Nephron (organoid): ENCODE measurements at regions not wholly inside any gene's neighbourhood (a gene's known extent, or its start where the extent isn't known, plus 50 kb on each side); places are given as distances from the start of the nearest gene placed in this dataset.

Source experiments
- H3K27ac Mint-ChIP-seq, 3 experiments: 2 replicates each; pipeline ENCODE4 v1.8.0; 2020; ENCODE audit warnings: mixed read lengths in 3 of 3, mild to moderate bottlenecking in 2 of 3, moderate library complexity in 1 of 3
- H3K27me3 Mint-ChIP-seq: 2 replicates; pipeline ENCODE4 v1.8.0; 2021; ENCODE audit warnings: low read depth, mild to moderate bottlenecking, moderate library complexity, mixed read lengths
- H3K36me3 Mint-ChIP-seq: 2 replicates; pipeline ENCODE4 v1.8.0; 2020; ENCODE audit warnings: low read depth, mixed read lengths
- H3K4me1 Mint-ChIP-seq: 2 replicates; pipeline ENCODE4 v1.8.0; 2020; ENCODE audit warnings: mixed read lengths
- H3K4me3 Mint-ChIP-seq, 3 experiments: 2 replicates each; pipeline ENCODE4 v1.8.0; 2020; ENCODE audit warnings: mild to moderate bottlenecking in 3 of 3, mixed read lengths in 3 of 3, moderate library complexity in 2 of 3
- H3K9me3 Mint-ChIP-seq: 2 replicates; pipeline ENCODE4 v1.8.0; 2020; ENCODE audit warnings: mixed read lengths
- TF ChIP-seq, protein P1 (sequence below), 3 experiments: fragments of 200-600 bp; sonication (generic); IDR thresholded peaks; one replicate each; pipeline ENCODE4 v1.5.0; 2021; ENCODE audit warnings: antibody characterized with exemption in 3 of 3; ENCODE audit not compliant: unreplicated experiment in 3 of 3

DNA sequence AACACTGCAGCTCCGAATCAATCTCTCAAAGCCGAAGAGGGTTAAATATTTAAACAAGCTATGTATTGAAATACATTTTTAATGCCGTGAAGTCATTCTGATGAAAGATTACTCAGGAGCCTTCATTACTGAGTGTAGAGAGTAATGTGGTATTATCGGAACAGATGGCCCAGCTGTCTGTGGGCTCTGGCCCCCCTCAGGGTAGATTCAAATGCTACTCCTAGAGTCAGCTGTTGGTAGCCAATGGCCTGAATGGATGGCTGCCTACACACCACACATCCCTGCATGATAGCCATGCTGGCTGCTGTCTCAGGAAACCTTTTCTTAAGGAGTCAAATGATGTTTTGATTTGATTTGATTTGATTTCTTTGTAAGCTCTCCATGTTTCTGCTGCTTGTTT lies 732.3 kb upstream of the CELF4 start:
- H3K4me1 Mint-ChIP-seq: no peaks in the 10 kb centered on the region
- H3K36me3 Mint-ChIP-seq: no peaks in the 10 kb centered on the region
- no peaks in the 10 kb centered on the region for H3K27me3 Mint-ChIP-seq
- no peak overlapping the region for H3K27ac Mint-ChIP-seq
- TF ChIP-seq, protein P1, sequence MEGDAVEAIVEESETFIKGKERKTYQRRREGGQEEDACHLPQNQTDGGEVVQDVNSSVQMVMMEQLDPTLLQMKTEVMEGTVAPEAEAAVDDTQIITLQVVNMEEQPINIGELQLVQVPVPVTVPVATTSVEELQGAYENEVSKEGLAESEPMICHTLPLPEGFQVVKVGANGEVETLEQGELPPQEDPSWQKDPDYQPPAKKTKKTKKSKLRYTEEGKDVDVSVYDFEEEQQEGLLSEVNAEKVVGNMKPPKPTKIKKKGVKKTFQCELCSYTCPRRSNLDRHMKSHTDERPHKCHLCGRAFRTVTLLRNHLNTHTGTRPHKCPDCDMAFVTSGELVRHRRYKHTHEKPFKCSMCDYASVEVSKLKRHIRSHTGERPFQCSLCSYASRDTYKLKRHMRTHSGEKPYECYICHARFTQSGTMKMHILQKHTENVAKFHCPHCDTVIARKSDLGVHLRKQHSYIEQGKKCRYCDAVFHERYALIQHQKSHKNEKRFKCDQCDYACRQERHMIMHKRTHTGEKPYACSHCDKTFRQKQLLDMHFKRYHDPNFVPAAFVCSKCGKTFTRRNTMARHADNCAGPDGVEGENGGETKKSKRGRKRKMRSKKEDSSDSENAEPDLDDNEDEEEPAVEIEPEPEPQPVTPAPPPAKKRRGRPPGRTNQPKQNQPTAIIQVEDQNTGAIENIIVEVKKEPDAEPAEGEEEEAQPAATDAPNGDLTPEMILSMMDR (IDR thresholded peaks at IDR 0.05; ENCODE audit: unreplicated experiment in 3 of 3): no peak
- H3K4me3 Mint-ChIP-seq: no peak overlapping the region
- H3K9me3 Mint-ChIP-seq: no peaks in the 10 kb centered on the region

DNA sequence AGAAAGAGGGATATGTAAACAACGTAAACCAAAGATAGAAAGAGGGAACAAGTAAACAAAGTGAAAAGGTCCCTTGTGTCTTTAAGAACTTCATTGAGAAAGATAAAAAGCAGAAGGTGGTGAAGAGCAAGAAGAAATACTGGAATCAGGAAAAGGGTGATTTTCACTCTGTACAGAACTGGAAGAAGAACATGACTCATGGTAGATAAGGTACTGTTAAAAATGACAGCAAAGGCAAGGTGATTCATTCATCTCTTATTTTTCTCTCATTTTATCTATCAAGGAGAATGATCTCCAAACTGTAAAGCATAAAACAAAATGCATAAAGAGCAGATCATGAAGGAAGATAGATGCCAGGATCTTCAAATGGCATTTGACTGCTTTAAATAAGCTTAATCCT lies 724.6 kb upstream of the CELF4 start:
- TF ChIP-seq, protein P1 (IDR thresholded peaks at IDR 0.05; ENCODE audit: unreplicated experiment in 3 of 3): no peak
- no peaks in the 10 kb centered on the region for H3K9me3 Mint-ChIP-seq
- H3K27ac Mint-ChIP-seq: no peak overlapping the region
- no peaks in the 10 kb centered on the region for H3K4me1 Mint-ChIP-seq
- H3K27me3 Mint-ChIP-seq: no peaks in the 10 kb centered on the region
- H3K36me3 Mint-ChIP-seq: no peaks in the 10 kb centered on the region
- H3K4me3 Mint-ChIP-seq: no peak overlapping the region

DNA sequence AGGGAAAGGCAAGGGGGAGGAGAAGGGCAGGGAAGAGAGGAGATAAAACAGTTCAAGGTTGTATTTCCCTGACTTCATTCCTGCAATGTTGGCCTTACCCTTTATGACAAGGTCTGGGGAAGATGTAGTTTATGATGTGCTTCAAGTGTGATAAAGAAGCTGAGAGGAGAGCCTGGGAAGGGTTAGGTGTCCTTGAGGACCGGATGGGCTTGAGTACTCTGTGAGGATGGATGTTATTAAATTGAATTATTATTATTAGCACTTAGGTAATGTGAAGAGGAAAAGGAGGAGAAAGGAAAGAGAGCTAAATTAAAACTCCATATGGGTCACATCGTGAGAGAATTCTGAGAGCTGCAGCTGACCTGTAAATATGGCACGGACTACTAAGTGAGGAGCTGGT lies 719.4 kb upstream of the CELF4 start:
- H3K4me1 Mint-ChIP-seq: no peaks in the 10 kb centered on the region
- no peaks in the 10 kb centered on the region for H3K36me3 Mint-ChIP-seq
- H3K27ac Mint-ChIP-seq: no peak overlapping the region
- no peaks in the 10 kb centered on the region for H3K9me3 Mint-ChIP-seq
- TF ChIP-seq, protein P1 (IDR thresholded peaks at IDR 0.05; ENCODE audit: unreplicated experiment in 3 of 3): no peak
- H3K4me3 Mint-ChIP-seq: no peak overlapping the region
- H3K27me3 Mint-ChIP-seq: no peaks in the 10 kb centered on the region

DNA sequence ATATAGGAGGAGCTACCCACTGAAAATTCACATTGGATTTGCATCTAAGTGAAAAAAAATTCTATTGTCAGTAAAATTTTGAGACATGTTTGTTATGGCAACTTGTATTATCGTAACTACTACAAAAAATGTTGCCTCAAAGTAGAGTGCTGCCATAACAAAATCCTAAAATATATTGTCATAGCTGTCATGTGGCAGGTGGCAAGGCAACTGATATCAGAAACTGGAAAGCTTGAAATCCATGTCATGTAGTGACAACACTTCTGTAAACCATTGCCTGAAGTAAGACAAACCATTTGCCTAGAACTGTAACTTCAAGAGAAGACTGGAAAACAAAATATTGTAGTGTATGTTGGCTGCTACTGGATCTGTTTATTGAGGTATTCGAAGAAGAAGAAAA lies 697.5 kb upstream of the CELF4 start:
- Mint-ChIP-seq H3K4me1 (no peaks in the 10 kb centered on the region), H3K36me3 (no peaks in the 10 kb centered on the region), H3K4me3 (no peak overlapping the region), H3K27ac (no peak overlapping the region), H3K9me3 (peaks cover 8% of the 10 kb centered on the region), H3K27me3 (no peaks in the 10 kb centered on the region)
- TF ChIP-seq, protein P1 (IDR thresholded peaks at IDR 0.05; ENCODE audit: unreplicated experiment in 3 of 3): no peak

DNA sequence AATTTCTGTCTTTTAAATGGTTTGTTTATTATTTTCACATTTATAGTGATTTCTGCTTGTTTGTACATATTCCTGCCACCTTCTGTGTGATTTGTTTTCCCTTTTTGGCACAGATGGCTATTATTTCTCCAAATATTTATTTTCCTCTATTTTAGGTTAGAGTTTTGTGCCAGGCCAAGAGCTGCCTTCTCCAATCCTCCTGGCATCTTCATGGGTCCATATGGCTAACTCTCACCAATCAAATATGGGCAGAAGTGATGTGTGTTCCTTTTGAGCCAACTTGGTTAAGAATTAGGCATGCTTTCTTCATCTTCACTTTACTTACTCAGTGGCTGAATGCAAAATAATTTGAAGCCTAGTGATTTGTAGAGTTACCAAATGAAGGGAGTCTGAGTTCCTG lies 697.1 kb upstream of the CELF4 start:
- no peak overlapping the region for H3K4me3 Mint-ChIP-seq
- no peaks in the 10 kb centered on the region for H3K27me3 Mint-ChIP-seq
- H3K27ac Mint-ChIP-seq: no peak overlapping the region
- H3K4me1 Mint-ChIP-seq: no peaks in the 10 kb centered on the region
- H3K9me3 Mint-ChIP-seq: peaks cover 5% of the 10 kb centered on the region
- TF ChIP-seq, protein P1 (IDR thresholded peaks at IDR 0.05; ENCODE audit: unreplicated experiment in 3 of 3): no peak
- H3K36me3 Mint-ChIP-seq: no peaks in the 10 kb centered on the region

DNA sequence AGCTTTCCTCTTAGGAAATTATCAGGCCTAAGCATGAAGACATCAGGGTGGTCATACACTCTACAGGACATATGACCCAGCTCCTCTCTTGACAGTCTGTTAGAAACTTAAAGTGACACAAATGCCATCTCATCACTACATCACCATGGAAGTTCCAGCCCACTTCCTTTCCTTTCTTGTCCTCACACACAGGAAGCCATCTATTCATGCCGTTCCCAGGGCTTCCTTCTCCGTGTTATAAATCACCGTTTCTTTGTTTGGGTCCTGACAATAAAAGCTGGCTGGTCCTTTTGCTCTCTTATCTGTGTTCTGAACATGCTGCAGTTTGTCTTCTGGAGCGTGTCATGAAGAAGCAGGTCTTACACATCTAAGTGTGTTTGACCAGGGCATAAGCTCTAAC lies 692.1 kb upstream of the CELF4 start:
- H3K9me3 Mint-ChIP-seq: no peaks in the 10 kb centered on the region
- H3K36me3 Mint-ChIP-seq: no peaks in the 10 kb centered on the region
- no peak overlapping the region for H3K4me3 Mint-ChIP-seq

More for the DNA sequence above, 692.1 kb upstream of the CELF4 start:
- no peak overlapping the region for H3K27ac Mint-ChIP-seq
- TF ChIP-seq, protein P1 (IDR thresholded peaks at IDR 0.05; ENCODE audit: unreplicated experiment in 3 of 3): no peak
- no peaks in the 10 kb centered on the region for H3K27me3 Mint-ChIP-seq
- H3K4me1 Mint-ChIP-seq: peaks cover 6% of the 10 kb centered on the region
